ENCODE measurements at regions not wholly inside any gene's neighbourhood (a gene's known extent, or its start where the extent isn't known, plus 50 kb on each side); places are given as distances from the start of the nearest gene placed in this dataset.
A peak's percentile ranks its signal among the peaks of the same experiment; 100 is the strongest.

DNA sequence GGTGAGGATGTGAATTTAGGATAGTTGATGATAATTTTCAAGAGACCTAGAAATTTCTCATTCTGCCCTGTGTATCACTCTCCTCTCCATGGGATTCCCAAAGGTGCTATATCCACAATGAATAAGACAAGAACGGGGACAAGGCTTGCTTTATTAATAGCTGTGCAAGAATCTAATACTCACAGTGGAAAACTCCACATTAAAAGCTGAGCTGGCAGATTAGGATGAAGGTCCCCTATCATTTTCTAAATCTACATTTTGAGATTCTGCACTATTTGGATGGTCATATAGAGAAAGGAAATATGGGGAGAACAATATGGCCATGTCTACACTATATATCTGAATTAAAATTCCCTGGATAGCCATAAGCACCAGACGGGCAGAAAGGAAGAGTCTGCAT is 411.0 kb upstream of the TGFBR2 start:
- Mint-ChIP-seq H3K36me3 (ENCODE audit: insufficient read depth, unreplicated experiment) (no peaks in the 10 kb centered on the region), H3K9me3 (ENCODE audit: unreplicated experiment) (peaks cover 14% of the 10 kb centered on the region), H3K27ac (ENCODE audit: unreplicated experiment) (no peak overlapping the region), H3K4me1 (ENCODE audit: low read depth, unreplicated experiment) (peaks cover 27% of the 10 kb centered on the region), H3K4me3 (ENCODE audit: unreplicated experiment) (no peak overlapping the region), H3K27me3 (ENCODE audit: insufficient read depth, unreplicated experiment) (no peaks in the 10 kb centered on the region)
- DNase-seq = no peak
- intact Hi-C loops (cut with micrococcal nuclease; ENCODE audit: unreplicated experiment) = loop anchor here (1.0 kb wide), 1 partner anchor 83 kb away; no protein-coding TSS in a partner anchor
- no peaks in the 10 kb centered on the region for H3K36me3 ChIP-seq (ENCODE audit: control insufficient read depth, insufficient read depth, low read length)
- H3K4me3 ChIP-seq (ENCODE audit: low read depth, low read length) = no peak overlapping the region
- ChIA-PET POLR2A (no interaction called here), CTCF (no interaction called here)
- H3K27me3 ChIP-seq (replicated peaks; ENCODE audit: control insufficient read depth, insufficient read depth, low read length) = no peaks in the 10 kb centered on the region
- H3K4me1 ChIP-seq = peaks cover 48% of the 10 kb centered on the region
- no TSS peak for BruUV-seq (replicated peaks)
- TF ChIP-seq CTCF (IDR thresholded peaks at IDR 0.05; ENCODE audit: insufficient read depth in 1 of 2, low read depth in 1 of 2, low read length in 1 of 2, severe bottlenecking in 1 of 2, unreplicated experiment in 1 of 2) = no peak
- H3K9me3 ChIP-seq = peaks cover 5% of the 10 kb centered on the region; the same call in 1 of the 2 replicates

- no peaks in the 10 kb centered on the region for H3K36me3 ChIP-seq (ENCODE audit: control insufficient read depth, insufficient read depth, low read length)
- ChIA-PET CTCF (interaction anchor here (0.7 to 2.9 kb wide), 5 partner anchors 63 to 1282 kb away, joined by 3 to 65 read pairs (median 5); no protein-coding TSS in a partner anchor), POLR2A (no interaction called here)
- DNase-seq = no peak
- Mint-ChIP-seq H3K27ac (ENCODE audit: unreplicated experiment) (no peak overlapping the region), H3K4me1 (ENCODE audit: low read depth, unreplicated experiment) (peaks cover 28% of the 10 kb centered on the region), H3K9me3 (ENCODE audit: unreplicated experiment) (peaks cover 18% of the 10 kb centered on the region), H3K4me3 (ENCODE audit: unreplicated experiment) (no peak overlapping the region), H3K27me3 (ENCODE audit: insufficient read depth, unreplicated experiment) (no peaks in the 10 kb centered on the region), H3K36me3 (ENCODE audit: insufficient read depth, unreplicated experiment) (no peaks in the 10 kb centered on the region)
- H3K9me3 ChIP-seq = peaks cover 3% of the 10 kb centered on the region; the same call in 1 of the 2 replicates
- H3K4me1 ChIP-seq = peaks cover 43% of the 10 kb centered on the region
- no peak overlapping the region for H3K4me3 ChIP-seq (ENCODE audit: low read depth, low read length)
- intact Hi-C loops (cut with micrococcal nuclease; ENCODE audit: unreplicated experiment) = loop anchor here (2.0 kb wide), 1 partner anchor 63 kb away; no protein-coding TSS in a partner anchor
- BruUV-seq (replicated peaks) = no TSS peak
- no peaks in the 10 kb centered on the region for H3K27me3 ChIP-seq (replicated peaks; ENCODE audit: control insufficient read depth, insufficient read depth, low read length)
- TF ChIP-seq CTCF (IDR thresholded peaks at IDR 0.05; ENCODE audit: insufficient read depth in 1 of 2, low read depth in 1 of 2, low read length in 1 of 2, severe bottlenecking in 1 of 2, unreplicated experiment in 1 of 2) = no peak
Observed at GRCh38 chr3:30198162-30198561, 408.2 kb upstream of the TGFBR2 start.

GRCh38 chr3:30199096-30199759 is 407.2 kb upstream of the TGFBR2 start:
- peaks cover 3% of the 10 kb centered on the region; the same call in 1 of the 2 replicates for H3K9me3 ChIP-seq
- DNase-seq = peak; percentile 59 to 72
- Mint-ChIP-seq H3K9me3 (ENCODE audit: unreplicated experiment) (peaks cover 13% of the 10 kb centered on the region), H3K27ac (ENCODE audit: unreplicated experiment) (no peak overlapping the region), H3K36me3 (ENCODE audit: insufficient read depth, unreplicated experiment) (no peaks in the 10 kb centered on the region), H3K4me3 (ENCODE audit: unreplicated experiment) (no peak overlapping the region), H3K27me3 (ENCODE audit: insufficient read depth, unreplicated experiment) (no peaks in the 10 kb centered on the region), H3K4me1 (ENCODE audit: low read depth, unreplicated experiment) (peaks cover 19% of the 10 kb centered on the region)
- intact Hi-C loops (cut with micrococcal nuclease; ENCODE audit: unreplicated experiment) = loop anchor here (1.0 to 2.0 kb wide), 6 partner anchors 64 to 494 kb away; no protein-coding TSS in a partner anchor
- TF ChIP-seq CTCF (IDR thresholded peaks at IDR 0.05; ENCODE audit: insufficient read depth in 1 of 2, low read depth in 1 of 2, low read length in 1 of 2, severe bottlenecking in 1 of 2, unreplicated experiment in 1 of 2) = peak; percentile 68 to 72
- H3K4me1 ChIP-seq = peaks cover 34% of the 10 kb centered on the region
- no peak overlapping the region for H3K4me3 ChIP-seq (ENCODE audit: low read depth, low read length)
- BruUV-seq (replicated peaks) = no TSS peak
- CTCF ChIA-PET = interaction anchor here (0.6 to 2.9 kb wide), 17 partner anchors 10 to 570 kb away, joined by 3 to 65 read pairs (median 5); no protein-coding TSS in a partner anchor
- H3K27me3 ChIP-seq (replicated peaks; ENCODE audit: control insufficient read depth, insufficient read depth, low read length) = no peaks in the 10 kb centered on the region
- POLR2A ChIA-PET = interaction anchor here (0.6 kb wide), 1 partner anchor 161 kb away, joined by 3 read pairs; no protein-coding TSS in a partner anchor
- H3K36me3 ChIP-seq (ENCODE audit: control insufficient read depth, insufficient read depth, low read length) = no peaks in the 10 kb centered on the region

Data from Caco-2 (cell line).